Bronchial epithelial cell (primary cell): ENCODE measurements at regions not wholly inside any gene's neighbourhood (a gene's known extent, or its start where the extent isn't known, plus 50 kb on each side); places are given as distances from the start of the nearest gene placed in this dataset.

Experiments used
- DNase-seq: peaks from one replicate; pipeline ENCODE4 v3.0.0-alpha.2; 2010; ENCODE audit warnings: low read depth
- FAIRE-seq: peaks from 2 replicates; lab custom pipeline; 2011; peaks lifted over from hg19 to GRCh38; lab: Jason Lieb, UNC
- H3K27me3 ChIP-seq: 2 replicates; pipeline ENCODE4 v1.5.1; 2011; ENCODE audit warnings: low read length; ENCODE audit not compliant: control insufficient read depth, insufficient read depth
- H3K36me3 ChIP-seq: 2 replicates; pipeline ENCODE4 v1.5.1; 2011; ENCODE audit warnings: low read length; ENCODE audit not compliant: control insufficient read depth, insufficient read depth
- H3K4me3 ChIP-seq: 2 replicates; pipeline ENCODE4 v1.5.1; 2011; ENCODE audit warnings: mild to moderate bottlenecking, low read depth, low read length, control low read depth
- CTCF ChIP-seq: IDR thresholded peaks from 2 replicates; pipeline ENCODE4 v1.5.1; 2011; ENCODE audit warnings: mild to moderate bottlenecking, moderate library complexity, low read length, control low read depth, inconsistent platforms; ENCODE audit not compliant: insufficient read depth, severe bottlenecking

DNA sequence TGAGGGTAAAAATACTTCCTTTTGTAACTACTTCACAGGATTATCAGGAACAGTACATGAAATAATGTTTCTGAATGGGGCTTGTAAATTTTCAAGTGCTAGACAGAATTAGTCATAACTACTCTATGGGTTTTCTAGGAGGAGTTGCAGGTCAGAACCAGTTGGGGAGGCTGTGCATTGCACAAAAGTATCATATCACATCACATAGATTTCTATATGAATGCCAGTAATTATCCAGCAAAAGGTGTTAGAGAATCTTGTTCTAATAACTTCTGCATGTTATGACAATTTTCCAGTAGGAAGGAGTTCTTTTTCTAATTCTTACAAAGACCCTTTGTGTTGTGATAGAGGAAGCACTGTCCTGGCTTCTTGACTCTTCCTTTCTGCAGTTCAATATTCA, 551.6 kb downstream of the COL12A1 start:
- H3K4me3 ChIP-seq, result no peak overlapping the region
- no peaks in the 10 kb centered on the region for H3K27me3 ChIP-seq
- DNase-seq, result peak; percentile 72
- FAIRE-seq, result no peak
- no peaks in the 10 kb centered on the region for H3K36me3 ChIP-seq
- no peak for TF ChIP-seq CTCF

- FAIRE-seq (no peak), DNase-seq (no peak)
- Histone ChIP-seq H3K36me3 (no peaks in the 10 kb centered on the region), H3K27me3 (no peaks in the 10 kb centered on the region), H3K4me3 (no peak overlapping the region)
- TF ChIP-seq CTCF, result no peak
Observed at GRCh38 chr6:74651948-74652842, 553.7 kb downstream of the COL12A1 start.

DNA sequence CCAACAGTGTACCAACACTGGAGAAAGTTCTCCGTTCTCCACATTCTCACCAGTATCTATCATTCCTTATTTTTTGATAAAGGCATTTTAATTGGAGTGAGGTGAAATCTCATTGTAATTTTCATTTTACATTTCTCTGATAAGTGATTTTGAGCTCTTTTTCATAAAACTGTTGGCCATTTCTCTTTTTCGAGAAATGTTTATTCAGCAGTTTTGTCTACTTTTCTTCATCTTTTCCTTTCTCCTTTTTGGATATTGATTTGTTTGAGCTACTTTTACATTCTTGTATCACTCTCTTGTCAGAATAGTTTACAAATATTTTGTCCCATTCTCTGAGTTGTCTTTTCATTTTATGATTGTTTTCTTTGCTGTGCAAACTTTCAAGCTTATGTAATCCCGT, 555.2 kb downstream of the COL12A1 start:
- H3K27me3 ChIP-seq, result no peaks in the 10 kb centered on the region
- DNase-seq, result no peak
- H3K4me3 ChIP-seq, result no peak overlapping the region
- no peak for FAIRE-seq
- no peak for TF ChIP-seq CTCF
- no peaks in the 10 kb centered on the region for H3K36me3 ChIP-seq

DNA sequence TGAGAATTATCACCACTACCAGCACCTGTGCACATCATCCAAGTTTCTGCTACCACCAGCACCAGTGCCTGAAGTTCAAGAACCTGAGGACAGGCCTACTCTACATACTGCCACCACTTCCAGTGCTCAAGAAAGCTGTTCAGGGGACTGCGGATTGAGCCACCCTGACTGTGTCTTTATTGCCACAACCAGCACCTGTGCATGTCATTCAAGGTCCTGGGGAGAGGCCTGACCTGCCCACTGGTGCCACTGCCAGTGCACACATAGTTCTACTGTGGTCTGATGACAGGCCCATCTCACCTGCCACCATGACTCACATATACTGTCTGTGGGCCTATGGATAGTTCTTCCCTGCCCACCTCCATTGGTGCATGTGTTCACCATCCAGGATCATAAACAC, 559.4 kb downstream of the COL12A1 start:
- Histone ChIP-seq H3K36me3 (no peaks in the 10 kb centered on the region), H3K4me3 (no peak overlapping the region), H3K27me3 (no peaks in the 10 kb centered on the region)
- FAIRE-seq, result no peak
- TF ChIP-seq CTCF, result no peak
- no peak for DNase-seq

DNA sequence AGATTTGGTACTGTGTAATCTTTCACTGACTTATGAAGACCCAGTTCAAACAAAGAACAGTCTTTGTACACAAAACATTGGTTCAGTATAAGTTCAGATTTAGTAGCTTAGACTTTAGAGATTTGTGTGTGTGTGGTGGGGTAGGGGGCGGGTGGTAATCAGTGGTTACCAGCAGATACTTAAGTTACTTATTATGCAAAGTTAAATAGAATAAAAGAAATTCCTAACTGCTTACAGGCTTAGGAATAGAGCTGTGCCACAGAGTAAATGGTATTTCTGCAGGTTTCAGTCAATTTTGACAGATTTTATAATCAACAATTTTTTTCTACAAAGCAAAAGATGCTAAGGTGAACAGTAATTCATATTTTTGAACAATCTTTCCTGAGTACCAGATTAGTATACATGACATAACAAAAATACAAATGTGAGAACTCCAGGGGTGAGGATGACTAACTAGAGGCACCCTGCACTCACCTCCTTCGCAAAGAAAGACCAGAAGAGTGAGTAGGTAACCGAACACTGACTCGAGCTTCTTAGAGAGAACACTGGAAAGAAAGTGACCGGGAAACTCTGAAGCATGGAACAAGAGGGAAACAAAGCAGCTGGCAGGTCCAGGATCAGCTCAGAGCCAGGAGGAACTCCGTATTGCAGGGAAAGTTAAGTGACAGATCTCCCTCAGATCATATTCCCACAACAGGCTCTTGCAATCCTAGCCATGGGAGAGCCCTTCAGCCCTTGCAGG, 560.6 kb downstream of the COL12A1 start:
- H3K36me3 ChIP-seq, result no peaks in the 10 kb centered on the region
- peak; percentile 25 for DNase-seq
- no peak for FAIRE-seq

More for the DNA sequence above, 560.6 kb downstream of the COL12A1 start:
- no peak for TF ChIP-seq CTCF
- no peaks in the 10 kb centered on the region for H3K27me3 ChIP-seq
- H3K4me3 ChIP-seq, result no peak overlapping the region
